HEK293 (cell line): ENCODE measurements at regions not wholly inside any gene's neighbourhood (a gene's known extent, or its start where the extent isn't known, plus 50 kb on each side); places are given as distances from the start of the nearest gene placed in this dataset.
A peak's percentile ranks its signal among the peaks of the same experiment; 100 is the strongest.

Experiments
- BCL11B ChIP-seq: fragments of 450-650 bp; formaldehyde crosslinking; IDR thresholded peaks from 2 replicates; pipeline ENCODE4 v1.5.1; 2016; ENCODE audit warnings: low read depth, missing biosample characterization, missing genetic modification characterization
- GFI1B ChIP-seq: fragments of 450-650 bp; formaldehyde crosslinking; IDR thresholded peaks from 2 replicates; pipeline ENCODE4 v1.5.1; 2016; ENCODE audit warnings: missing biosample characterization, missing genetic modification characterization
- GLI2 ChIP-seq: fragments of 450-650 bp; formaldehyde crosslinking; IDR thresholded peaks from 2 replicates; pipeline ENCODE4; 2017; ENCODE audit warnings: missing biosample characterization, missing genetic modification characterization, low read depth, borderline replicate concordance
- RBAK ChIP-seq: fragments of 450-650 bp; formaldehyde crosslinking; IDR thresholded peaks from 2 replicates; pipeline ENCODE4 v1.5.1; 2016; ENCODE audit warnings: missing biosample characterization, missing genetic modification characterization
- SCRT2 ChIP-seq: fragments of 450-650 bp; formaldehyde crosslinking; IDR thresholded peaks from 2 replicates; pipeline ENCODE4 v1.5.1; 2016; ENCODE audit warnings: missing biosample characterization, missing genetic modification characterization
- SP2 ChIP-seq: fragments of 450-650 bp; formaldehyde crosslinking; IDR thresholded peaks from 2 replicates; pipeline ENCODE4 v1.5.1; 2016; ENCODE audit warnings: missing biosample characterization, missing genetic modification characterization
- SP3 ChIP-seq: fragments of 450-650 bp; formaldehyde crosslinking; IDR thresholded peaks from 2 replicates; pipeline ENCODE4 v1.5.1; 2016; ENCODE audit warnings: missing biosample characterization, missing genetic modification characterization
- WT1 ChIP-seq: fragments of 450-650 bp; formaldehyde crosslinking; IDR thresholded peaks from 2 replicates; pipeline ENCODE4 v1.5.1; 2016; ENCODE audit warnings: missing biosample characterization, missing genetic modification characterization
- ZBTB21 ChIP-seq: fragments of 450-650 bp; formaldehyde crosslinking; IDR thresholded peaks from 2 replicates; pipeline ENCODE4 v1.5.1; 2017; ENCODE audit warnings: missing biosample characterization, missing genetic modification characterization
- ZNF10 ChIP-seq: fragments of 450-650 bp; formaldehyde crosslinking; IDR thresholded peaks from 2 replicates; pipeline ENCODE4 v1.5.1; 2017; ENCODE audit warnings: missing biosample characterization, missing genetic modification characterization
- ZNF175 ChIP-seq: fragments of 450-650 bp; formaldehyde crosslinking; IDR thresholded peaks from 2 replicates; pipeline ENCODE4 v1.5.1; 2016; ENCODE audit warnings: missing biosample characterization, missing genetic modification characterization
- ZNF2 ChIP-seq: fragments of 450-650 bp; formaldehyde crosslinking; IDR thresholded peaks from 2 replicates; pipeline ENCODE4 v1.5.1; 2016; ENCODE audit warnings: missing biosample characterization, missing genetic modification characterization
- ZNF211 ChIP-seq: fragments of 450-650 bp; formaldehyde crosslinking; IDR thresholded peaks from 2 replicates; pipeline ENCODE4 v1.5.1; 2016; ENCODE audit warnings: low read depth, missing biosample characterization, missing genetic modification characterization
- ZNF214 ChIP-seq: fragments of 450-650 bp; formaldehyde crosslinking; IDR thresholded peaks from 2 replicates; pipeline ENCODE4 v1.5.1; 2017; ENCODE audit warnings: missing biosample characterization, mild to moderate bottlenecking, missing genetic modification characterization, borderline replicate concordance
- ZNF366 ChIP-seq: fragments of 450-650 bp; formaldehyde crosslinking; conservative IDR thresholded peaks from 2 replicates; pipeline ENCODE4 v1.5.1; 2016; ENCODE audit warnings: missing biosample characterization, missing genetic modification characterization
- ZNF391 ChIP-seq: fragments of 450-650 bp; formaldehyde crosslinking; IDR thresholded peaks from 2 replicates; pipeline ENCODE4 v1.5.1; 2016; ENCODE audit warnings: low read depth, missing biosample characterization, missing genetic modification characterization, borderline replicate concordance
- ZNF433 ChIP-seq: fragments of 450-650 bp; formaldehyde crosslinking; IDR thresholded peaks from 2 replicates; pipeline ENCODE4 v1.5.1; 2016; ENCODE audit warnings: missing biosample characterization, missing genetic modification characterization, low read depth
- ZNF530 ChIP-seq: fragments of 450-650 bp; formaldehyde crosslinking; IDR thresholded peaks from 2 replicates; pipeline ENCODE4 v1.5.1; 2016; ENCODE audit warnings: low read depth, missing biosample characterization, missing genetic modification characterization
- ZNF549 ChIP-seq: fragments of 450-650 bp; IDR thresholded peaks from 2 replicates; pipeline ENCODE4 v1.5.1; 2018; ENCODE audit warnings: missing biosample characterization, missing genetic modification characterization, mild to moderate bottlenecking, inconsistent platforms, moderate library complexity
- ZNF571 ChIP-seq: fragments of 450-650 bp; formaldehyde crosslinking; IDR thresholded peaks from 2 replicates; pipeline ENCODE4 v1.5.0; 2017; ENCODE audit warnings: missing biosample characterization, missing genetic modification characterization
- ZNF621 ChIP-seq: fragments of 450-650 bp; formaldehyde crosslinking; IDR thresholded peaks from 2 replicates; pipeline ENCODE4 v1.5.1; 2017; ENCODE audit warnings: missing biosample characterization, missing genetic modification characterization
- ZNF654 ChIP-seq: fragments of 450-650 bp; formaldehyde crosslinking; IDR thresholded peaks from 2 replicates; pipeline ENCODE4 v1.5.1; 2016; ENCODE audit warnings: low read depth, missing biosample characterization, missing genetic modification characterization
- ZNF658 ChIP-seq: fragments of 450-650 bp; formaldehyde crosslinking; IDR thresholded peaks from 2 replicates; pipeline ENCODE4; 2016; ENCODE audit warnings: missing biosample characterization, missing genetic modification characterization
- ZSCAN23 ChIP-seq: fragments of 450-650 bp; formaldehyde crosslinking; IDR thresholded peaks from 2 replicates; pipeline ENCODE4 v1.5.1; 2016; ENCODE audit warnings: missing biosample characterization, missing genetic modification characterization
- ZSCAN4 ChIP-seq: fragments of 450-650 bp; formaldehyde crosslinking; IDR thresholded peaks from 2 replicates; pipeline ENCODE4 v1.5.1; 2017; ENCODE audit warnings: missing biosample characterization, missing genetic modification characterization
- TF ChIP-seq, protein P1 (sequence below): fragments of 450-650 bp; formaldehyde crosslinking; IDR thresholded peaks from 2 replicates; pipeline ENCODE4 v1.5.1; 2016; ENCODE audit warnings: missing biosample characterization, missing genetic modification characterization
- TF ChIP-seq, protein P2 (sequence below): fragments of 450-650 bp; formaldehyde crosslinking; IDR thresholded peaks from 2 replicates; pipeline ENCODE4 v1.5.1; 2016; ENCODE audit warnings: missing biosample characterization, missing genetic modification characterization
- TF ChIP-seq, protein P3 (sequence below): fragments of 450-650 bp; formaldehyde crosslinking; IDR thresholded peaks from 2 replicates; pipeline ENCODE4 v1.5.1; 2016; ENCODE audit warnings: missing biosample characterization, missing genetic modification characterization, low read depth
- TF ChIP-seq, protein P4 (sequence below): fragments of 450-650 bp; formaldehyde crosslinking; IDR thresholded peaks from 2 replicates; pipeline ENCODE4 v1.5.0; 2017; ENCODE audit warnings: missing biosample characterization, missing genetic modification characterization, borderline replicate concordance
- TF ChIP-seq, protein P5 (sequence below): fragments of 450-650 bp; formaldehyde crosslinking; IDR thresholded peaks from 2 replicates; pipeline ENCODE4 v1.5.1; 2016; ENCODE audit warnings: missing biosample characterization, missing genetic modification characterization

- TF ChIP-seq, protein P1, sequence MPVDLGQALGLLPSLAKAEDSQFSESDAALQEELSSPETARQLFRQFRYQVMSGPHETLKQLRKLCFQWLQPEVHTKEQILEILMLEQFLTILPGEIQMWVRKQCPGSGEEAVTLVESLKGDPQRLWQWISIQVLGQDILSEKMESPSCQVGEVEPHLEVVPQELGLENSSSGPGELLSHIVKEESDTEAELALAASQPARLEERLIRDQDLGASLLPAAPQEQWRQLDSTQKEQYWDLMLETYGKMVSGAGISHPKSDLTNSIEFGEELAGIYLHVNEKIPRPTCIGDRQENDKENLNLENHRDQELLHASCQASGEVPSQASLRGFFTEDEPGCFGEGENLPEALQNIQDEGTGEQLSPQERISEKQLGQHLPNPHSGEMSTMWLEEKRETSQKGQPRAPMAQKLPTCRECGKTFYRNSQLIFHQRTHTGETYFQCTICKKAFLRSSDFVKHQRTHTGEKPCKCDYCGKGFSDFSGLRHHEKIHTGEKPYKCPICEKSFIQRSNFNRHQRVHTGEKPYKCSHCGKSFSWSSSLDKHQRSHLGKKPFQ (tag by site-specific recombination) = no peak
- peak; percentile 76; the same call in 1 of the 2 replicates for TF ChIP-seq ZBTB21
- TF ChIP-seq ZNF10 (tag by site-specific recombination) = peak; percentile 54; the same call in 1 of the 2 replicates
- no peak for TF ChIP-seq ZNF571 (tag by site-specific recombination)
- 0 out of 2 replicates have a peak, but pooled peaks have one; percentile 24 for TF ChIP-seq ZSCAN4 (tag by site-specific recombination)
- no peak for TF ChIP-seq ZNF211 (tag by site-specific recombination)
- no peak for TF ChIP-seq ZNF658 (tag by site-specific recombination)
- TF ChIP-seq ZNF2 = peak; percentile 40; the same call in 1 of the 2 replicates
- TF ChIP-seq ZNF530 (tag by site-specific recombination) = no peak
- TF ChIP-seq ZNF654 (tag by site-specific recombination) = 0 out of 2 replicates have a peak, but pooled peaks have one; percentile 3
- no peak for TF ChIP-seq SP2
- no peak for TF ChIP-seq ZNF391 (tag by site-specific recombination)
- TF ChIP-seq, protein P2, sequence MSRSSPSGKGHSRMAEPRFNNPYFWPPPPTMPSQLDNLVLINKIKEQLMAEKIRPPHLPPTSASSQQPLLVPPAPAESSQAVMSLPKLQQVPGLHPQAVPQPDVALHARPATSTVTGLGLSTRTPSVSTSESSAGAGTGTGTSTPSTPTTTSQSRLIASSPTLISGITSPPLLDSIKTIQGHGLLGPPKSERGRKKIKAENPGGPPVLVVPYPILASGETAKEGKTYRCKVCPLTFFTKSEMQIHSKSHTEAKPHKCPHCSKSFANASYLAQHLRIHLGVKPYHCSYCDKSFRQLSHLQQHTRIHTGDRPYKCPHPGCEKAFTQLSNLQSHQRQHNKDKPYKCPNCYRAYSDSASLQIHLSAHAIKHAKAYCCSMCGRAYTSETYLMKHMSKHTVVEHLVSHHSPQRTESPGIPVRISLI (tag by site-specific recombination) = no peak
- no peak for TF ChIP-seq ZNF433
- no peak for TF ChIP-seq BCL11B (tag by site-specific recombination)
- TF ChIP-seq SCRT2 (tag by site-specific recombination) = no peak
- TF ChIP-seq, protein P3, sequence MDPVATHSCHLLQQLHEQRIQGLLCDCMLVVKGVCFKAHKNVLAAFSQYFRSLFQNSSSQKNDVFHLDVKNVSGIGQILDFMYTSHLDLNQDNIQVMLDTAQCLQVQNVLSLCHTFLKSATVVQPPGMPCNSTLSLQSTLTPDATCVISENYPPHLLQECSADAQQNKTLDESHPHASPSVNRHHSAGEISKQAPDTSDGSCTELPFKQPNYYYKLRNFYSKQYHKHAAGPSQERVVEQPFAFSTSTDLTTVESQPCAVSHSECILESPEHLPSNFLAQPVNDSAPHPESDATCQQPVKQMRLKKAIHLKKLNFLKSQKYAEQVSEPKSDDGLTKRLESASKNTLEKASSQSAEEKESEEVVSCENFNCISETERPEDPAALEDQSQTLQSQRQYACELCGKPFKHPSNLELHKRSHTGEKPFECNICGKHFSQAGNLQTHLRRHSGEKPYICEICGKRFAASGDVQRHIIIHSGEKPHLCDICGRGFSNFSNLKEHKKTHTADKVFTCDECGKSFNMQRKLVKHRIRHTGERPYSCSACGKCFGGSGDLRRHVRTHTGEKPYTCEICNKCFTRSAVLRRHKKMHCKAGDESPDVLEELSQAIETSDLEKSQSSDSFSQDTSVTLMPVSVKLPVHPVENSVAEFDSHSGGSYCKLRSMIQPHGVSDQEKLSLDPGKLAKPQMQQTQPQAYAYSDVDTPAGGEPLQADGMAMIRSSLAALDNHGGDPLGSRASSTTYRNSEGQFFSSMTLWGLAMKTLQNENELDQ = no peak
- 0 out of 2 replicates have a peak, but pooled peaks have one; percentile 19 for TF ChIP-seq ZNF366
- no peak for TF ChIP-seq ZNF621
- TF ChIP-seq ZNF175 (tag by site-specific recombination) = no peak
- TF ChIP-seq, protein P4, sequence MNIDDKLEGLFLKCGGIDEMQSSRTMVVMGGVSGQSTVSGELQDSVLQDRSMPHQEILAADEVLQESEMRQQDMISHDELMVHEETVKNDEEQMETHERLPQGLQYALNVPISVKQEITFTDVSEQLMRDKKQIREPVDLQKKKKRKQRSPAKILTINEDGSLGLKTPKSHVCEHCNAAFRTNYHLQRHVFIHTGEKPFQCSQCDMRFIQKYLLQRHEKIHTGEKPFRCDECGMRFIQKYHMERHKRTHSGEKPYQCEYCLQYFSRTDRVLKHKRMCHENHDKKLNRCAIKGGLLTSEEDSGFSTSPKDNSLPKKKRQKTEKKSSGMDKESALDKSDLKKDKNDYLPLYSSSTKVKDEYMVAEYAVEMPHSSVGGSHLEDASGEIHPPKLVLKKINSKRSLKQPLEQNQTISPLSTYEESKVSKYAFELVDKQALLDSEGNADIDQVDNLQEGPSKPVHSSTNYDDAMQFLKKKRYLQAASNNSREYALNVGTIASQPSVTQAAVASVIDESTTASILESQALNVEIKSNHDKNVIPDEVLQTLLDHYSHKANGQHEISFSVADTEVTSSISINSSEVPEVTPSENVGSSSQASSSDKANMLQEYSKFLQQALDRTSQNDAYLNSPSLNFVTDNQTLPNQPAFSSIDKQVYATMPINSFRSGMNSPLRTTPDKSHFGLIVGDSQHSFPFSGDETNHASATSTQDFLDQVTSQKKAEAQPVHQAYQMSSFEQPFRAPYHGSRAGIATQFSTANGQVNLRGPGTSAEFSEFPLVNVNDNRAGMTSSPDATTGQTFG = no peak
- TF ChIP-seq, protein P5, sequence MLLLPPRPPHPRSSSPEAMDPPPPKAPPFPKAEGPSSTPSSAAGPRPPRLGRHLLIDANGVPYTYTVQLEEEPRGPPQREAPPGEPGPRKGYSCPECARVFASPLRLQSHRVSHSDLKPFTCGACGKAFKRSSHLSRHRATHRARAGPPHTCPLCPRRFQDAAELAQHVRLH (tag by site-specific recombination) = peak; percentile 53; the same call in 1 of the 2 replicates
- TF ChIP-seq GFI1B = peak; percentile 35; the same call in 1 of the 2 replicates
- peak; percentile 17; the same call in 1 of the 2 replicates for TF ChIP-seq ZNF549 (tag by site-specific recombination)
- TF ChIP-seq WT1 (tag by site-specific recombination) = peak; percentile 71
- TF ChIP-seq GLI2 (tag by site-specific recombination) = peak; percentile 89
- no peak for TF ChIP-seq SP3
- no peak; the same call in 1 of the 2 replicates for TF ChIP-seq ZNF214 (tag by site-specific recombination)
- peak; percentile 63; the same call in 1 of the 2 replicates for TF ChIP-seq RBAK (tag by site-specific recombination)
- no peak for TF ChIP-seq ZSCAN23
Observed at GRCh38 chr5:175385691-175386362, 58.2 kb downstream of the DRD1 start (continued).
